ACHN (cell line): ENCODE measurements at regions not wholly inside any gene's neighbourhood (a gene's known extent, or its start where the extent isn't known, plus 50 kb on each side); places are given as distances from the start of the nearest gene placed in this dataset.
"Not testable (repeated sequence)": the region's sequence is repeated elsewhere in the genome, so short reads cannot be mapped to it uniquely, and the experiment has no call there.

ENCODE experiments used
- DNase-seq: peaks from one replicate; pipeline ENCODE4 v3.0.0-alpha.2; 2015
- in situ Hi-C: cut with HindIII; loops from 2 replicates; pipeline ENCODE4 v1.10.0; 2017; ENCODE audit warnings: low sequenced_read_pairs, low pct_ligation_motif_present, low pct_unique_long_range_greater_than_20kb

GRCh38 chr3:99344216-99344615, 294.2 kb upstream of the COL8A1 start:
- in situ Hi-C loops, result no loop called here

GRCh38 chr3:99342383-99342782, 296.0 kb upstream of the COL8A1 start:
- DNase-seq, result no peak
- in situ Hi-C loops, result no loop called here

More at GRCh38 chr3:99344216-99344615, 294.2 kb upstream of the COL8A1 start:
- no peak for DNase-seq

GRCh38 chr3:99339222-99339621, 299.2 kb upstream of the COL8A1 start:
- no peak for DNase-seq
- in situ Hi-C loops, result no loop called here

GRCh38 chr3:99332718-99333117, 305.7 kb upstream of the COL8A1 start:
- DNase-seq, result no peak
- in situ Hi-C loops, result no loop called here

GRCh38 chr3:99332276-99332675, 306.1 kb upstream of the COL8A1 start:
- DNase-seq, result no peak
- in situ Hi-C loops, result no loop called here

GRCh38 chr3:99330924-99331532, 307.4 kb upstream of the COL8A1 start:
- in situ Hi-C loops, result no loop called here
- no peak for DNase-seq

GRCh38 chr3:99330281-99330680, 308.1 kb upstream of the COL8A1 start:
- DNase-seq, result no peak
- in situ Hi-C loops, result no loop called here

- in situ Hi-C loops, result no loop called here
- no peak for DNase-seq
These were observed 313.0 kb upstream of the COL8A1 start for GRCh38 chr3:99325402-99325801.

- in situ Hi-C loops, result no loop called here
- no peak for DNase-seq
These were observed 313.7 kb upstream of the COL8A1 start for GRCh38 chr3:99324636-99325203.

- in situ Hi-C loops, result no loop called here
- no peak for DNase-seq
These were observed 314.5 kb upstream of the COL8A1 start for GRCh38 chr3:99323940-99324339.

- in situ Hi-C loops, result no loop called here
- DNase-seq, result no peak
These were observed 315.8 kb upstream of the COL8A1 start for GRCh38 chr3:99322551-99322950.

- in situ Hi-C loops, result no loop called here
- DNase-seq, result no peak
These were observed 317.1 kb upstream of the COL8A1 start for GRCh38 chr3:99321261-99321660.

GRCh38 chr3:99319961-99320360, 318.4 kb upstream of the COL8A1 start:
- no peak for DNase-seq
- in situ Hi-C loops, result no loop called here

- in situ Hi-C loops, result no loop called here
- DNase-seq, result no peak
These were observed 318.9 kb upstream of the COL8A1 start for GRCh38 chr3:99319450-99319849.

GRCh38 chr3:99317201-99317600, 321.2 kb upstream of the COL8A1 start:
- no peak for DNase-seq
- in situ Hi-C loops, result no loop called here

GRCh38 chr3:99315896-99316295, 322.5 kb upstream of the COL8A1 start:
- no peak for DNase-seq
- in situ Hi-C loops, result no loop called here

GRCh38 chr3:99313485-99313884, 324.9 kb upstream of the COL8A1 start:
- no peak for DNase-seq
- in situ Hi-C loops, result no loop called here

GRCh38 chr3:99298661-99299060, 339.7 kb upstream of the COL8A1 start:
- in situ Hi-C loops, result no loop called here
- DNase-seq, result no peak

- in situ Hi-C loops, result no loop called here
- DNase-seq, result no peak
These were observed 342.6 kb upstream of the COL8A1 start for GRCh38 chr3:99295836-99296235.

- in situ Hi-C loops, DNase-seq: not testable (repeated sequence)
These were observed 344.3 kb upstream of the COL8A1 start for GRCh38 chr3:99294092-99294491.

GRCh38 chr3:99287876-99288275, 350.5 kb upstream of the COL8A1 start:
- in situ Hi-C loops, result no loop called here
- DNase-seq, result no peak
